HL-60/S4 treated with retinoic acid at 250 ng/mL for 4 days and 3 days (cell line): ENCODE measurements at regions not wholly inside any gene's neighbourhood (a gene's known extent, or its start where the extent isn't known, plus 50 kb on each side); places are given as distances from the start of the nearest gene placed in this dataset.

Experiments
- in situ Hi-C: fragments of 300-500 bp; cut with MboI; formaldehyde crosslinking; loops from 2 replicates; pipeline ENCODE4 v1.7.0; 2022; ENCODE audit warnings: low sequenced_read_pairs

GRCh38 chr18:72368308-72368707 lies 175.8 kb downstream of the CBLN2 start:
- in situ Hi-C loops, result no loop called here

GRCh38 chr18:72360634-72361033 lies 183.5 kb downstream of the CBLN2 start:
- in situ Hi-C loops, result no loop called here

GRCh38 chr18:72342933-72343332 lies 201.2 kb downstream of the CBLN2 start:
- in situ Hi-C loops, result no loop called here

- in situ Hi-C loops, result no loop called here
Measured at GRCh38 chr18:72339976-72340375, 204.2 kb downstream of the CBLN2 start.

- in situ Hi-C loops, result no loop called here
Measured at GRCh38 chr18:72336786-72337185, 207.4 kb downstream of the CBLN2 start.

- in situ Hi-C loops, result no loop called here
Measured at GRCh38 chr18:72329533-72329932, 214.6 kb downstream of the CBLN2 start.

- in situ Hi-C loops, result no loop called here
Measured at GRCh38 chr18:72325307-72325706, 218.8 kb downstream of the CBLN2 start.

- in situ Hi-C loops, result no loop called here
Measured at GRCh38 chr18:72324677-72325076, 219.5 kb downstream of the CBLN2 start.

- in situ Hi-C loops, result no loop called here
Measured at GRCh38 chr18:72316497-72316896, 227.6 kb downstream of the CBLN2 start.

GRCh38 chr18:72283148-72283925 lies 260.8 kb downstream of the CBLN2 start:
- in situ Hi-C loops, result no loop called here

- in situ Hi-C loops, result no loop called here
Measured at GRCh38 chr18:72273025-72273424, 271.1 kb downstream of the CBLN2 start.

- in situ Hi-C loops, result no loop called here
Measured at GRCh38 chr18:72261590-72261989, 282.6 kb downstream of the CBLN2 start.

GRCh38 chr18:72246076-72246475 lies 298.1 kb downstream of the CBLN2 start:
- in situ Hi-C loops, result no loop called here

- in situ Hi-C loops, result no loop called here
Measured at GRCh38 chr18:72235422-72235821, 308.7 kb downstream of the CBLN2 start.

GRCh38 chr18:72233106-72233505 lies 311.0 kb downstream of the CBLN2 start:
- in situ Hi-C loops, result no loop called here

GRCh38 chr18:72232644-72233043 lies 311.5 kb downstream of the CBLN2 start:
- in situ Hi-C loops, result no loop called here

GRCh38 chr18:72225958-72226357 lies 318.2 kb downstream of the CBLN2 start:
- in situ Hi-C loops, result no loop called here

- in situ Hi-C loops, result no loop called here
Measured at GRCh38 chr18:72223733-72224132, 320.4 kb downstream of the CBLN2 start.

- in situ Hi-C loops, result no loop called here
Measured at GRCh38 chr18:72208920-72209676, 335.0 kb downstream of the CBLN2 start.

GRCh38 chr18:72207280-72207679 lies 336.9 kb downstream of the CBLN2 start:
- in situ Hi-C loops, result no loop called here

- in situ Hi-C loops, result no loop called here
Measured at GRCh38 chr18:72206814-72207213, 337.3 kb downstream of the CBLN2 start.

GRCh38 chr18:72201032-72201431 lies 343.1 kb downstream of the CBLN2 start:
- in situ Hi-C loops, result no loop called here
